NT2/D1 (cell line): ENCODE measurements at regions not wholly inside any gene's neighbourhood (a gene's known extent, or its start where the extent isn't known, plus 50 kb on each side); places are given as distances from the start of the nearest gene placed in this dataset.

ENCODE experiments used
- YY1 ChIP-seq: IDR thresholded peaks from 2 replicates; pipeline ENCODE4 v1.6.1; 2011; ENCODE audit not compliant: insufficient read length, insufficient read depth
- ZNF274 ChIP-seq: IDR thresholded peaks from 2 replicates; pipeline ENCODE4 v1.6.1; 2011; ENCODE audit warnings: mild to moderate bottlenecking, low read depth, low read length

GRCh38 chr4:157898836-157899605, 273.8 kb downstream of the GASK1B start:
- no peak for TF ChIP-seq YY1
- TF ChIP-seq ZNF274, result no peak
